ENCODE measurements at regions not wholly inside any gene's neighbourhood (a gene's known extent, or its start where the extent isn't known, plus 50 kb on each side); places are given as distances from the start of the nearest gene placed in this dataset.

DNA sequence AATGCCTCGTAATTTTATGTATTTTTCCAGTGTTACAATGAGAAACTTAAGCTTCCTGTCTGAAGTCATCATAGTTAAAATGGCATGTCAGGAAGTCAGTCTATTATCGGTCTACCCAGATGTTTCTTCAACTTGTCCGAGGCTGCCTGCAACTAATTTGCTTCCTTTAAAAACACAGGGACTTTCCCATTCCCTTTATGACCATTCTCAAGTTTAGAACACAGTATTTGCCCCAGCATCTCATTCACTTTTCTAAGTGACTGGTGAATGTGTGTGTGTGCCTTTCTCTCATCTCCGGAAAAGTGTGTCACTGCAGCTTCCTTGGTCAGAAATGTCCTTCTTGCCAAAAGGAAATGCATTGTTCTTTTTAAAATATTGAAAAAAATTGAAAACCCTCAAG lies 466.6 kb downstream of the RAP2B start:
- no peaks in the 10 kb centered on the region for H3K9me3 ChIP-seq (ENCODE audit: control insufficient read depth, insufficient read depth, low read depth, low read length)
- TF ChIP-seq, protein P1, sequence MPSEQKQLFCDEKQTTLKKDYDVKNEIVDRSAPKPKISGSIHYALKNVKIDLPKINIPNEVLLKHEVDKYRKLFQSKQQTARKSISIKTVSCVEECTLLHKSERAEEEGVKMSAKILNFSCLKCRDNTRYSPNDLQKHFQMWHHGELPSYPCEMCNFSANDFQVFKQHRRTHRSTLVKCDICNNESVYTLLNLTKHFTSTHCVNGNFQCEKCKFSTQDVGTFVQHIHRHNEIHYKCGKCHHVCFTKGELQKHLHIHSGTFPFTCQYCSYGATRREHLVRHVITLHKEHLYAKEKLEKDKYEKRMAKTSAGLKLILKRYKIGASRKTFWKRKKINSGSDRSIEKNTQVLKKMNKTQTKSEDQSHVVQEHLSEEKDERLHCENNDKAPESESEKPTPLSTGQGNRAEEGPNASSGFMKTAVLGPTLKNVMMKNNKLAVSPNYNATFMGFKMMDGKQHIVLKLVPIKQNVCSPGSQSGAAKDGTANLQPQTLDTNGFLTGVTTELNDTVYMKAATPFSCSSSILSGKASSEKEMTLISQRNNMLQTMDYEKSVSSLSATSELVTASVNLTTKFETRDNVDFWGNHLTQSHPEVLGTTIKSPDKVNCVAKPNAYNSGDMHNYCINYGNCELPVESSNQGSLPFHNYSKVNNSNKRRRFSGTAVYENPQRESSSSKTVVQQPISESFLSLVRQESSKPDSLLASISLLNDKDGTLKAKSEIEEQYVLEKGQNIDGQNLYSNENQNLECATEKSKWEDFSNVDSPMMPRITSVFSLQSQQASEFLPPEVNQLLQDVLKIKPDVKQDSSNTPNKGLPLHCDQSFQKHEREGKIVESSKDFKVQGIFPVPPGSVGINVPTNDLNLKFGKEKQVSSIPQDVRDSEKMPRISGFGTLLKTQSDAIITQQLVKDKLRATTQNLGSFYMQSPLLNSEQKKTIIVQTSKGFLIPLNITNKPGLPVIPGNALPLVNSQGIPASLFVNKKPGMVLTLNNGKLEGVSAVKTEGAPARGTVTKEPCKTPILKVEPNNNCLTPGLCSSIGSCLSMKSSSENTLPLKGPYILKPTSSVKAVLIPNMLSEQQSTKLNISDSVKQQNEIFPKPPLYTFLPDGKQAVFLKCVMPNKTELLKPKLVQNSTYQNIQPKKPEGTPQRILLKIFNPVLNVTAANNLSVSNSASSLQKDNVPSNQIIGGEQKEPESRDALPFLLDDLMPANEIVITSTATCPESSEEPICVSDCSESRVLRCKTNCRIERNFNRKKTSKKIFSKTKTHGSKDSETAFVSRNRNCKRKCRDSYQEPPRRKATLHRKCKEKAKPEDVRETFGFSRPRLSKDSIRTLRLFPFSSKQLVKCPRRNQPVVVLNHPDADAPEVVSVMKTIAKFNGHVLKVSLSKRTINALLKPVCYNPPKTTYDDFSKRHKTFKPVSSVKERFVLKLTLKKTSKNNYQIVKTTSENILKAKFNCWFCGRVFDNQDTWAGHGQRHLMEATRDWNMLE (tag by site-specific recombination; conservative IDR thresholded peaks at IDR 0.05; ENCODE audit: low read depth), result no peak
- TF ChIP-seq, protein P2, sequence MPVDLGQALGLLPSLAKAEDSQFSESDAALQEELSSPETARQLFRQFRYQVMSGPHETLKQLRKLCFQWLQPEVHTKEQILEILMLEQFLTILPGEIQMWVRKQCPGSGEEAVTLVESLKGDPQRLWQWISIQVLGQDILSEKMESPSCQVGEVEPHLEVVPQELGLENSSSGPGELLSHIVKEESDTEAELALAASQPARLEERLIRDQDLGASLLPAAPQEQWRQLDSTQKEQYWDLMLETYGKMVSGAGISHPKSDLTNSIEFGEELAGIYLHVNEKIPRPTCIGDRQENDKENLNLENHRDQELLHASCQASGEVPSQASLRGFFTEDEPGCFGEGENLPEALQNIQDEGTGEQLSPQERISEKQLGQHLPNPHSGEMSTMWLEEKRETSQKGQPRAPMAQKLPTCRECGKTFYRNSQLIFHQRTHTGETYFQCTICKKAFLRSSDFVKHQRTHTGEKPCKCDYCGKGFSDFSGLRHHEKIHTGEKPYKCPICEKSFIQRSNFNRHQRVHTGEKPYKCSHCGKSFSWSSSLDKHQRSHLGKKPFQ (tag by site-specific recombination; IDR thresholded peaks at IDR 0.05), result no peak
- TF ChIP-seq YY1 (tag by site-specific recombination; IDR thresholded peaks at IDR 0.05) (no peak), ZNF214 (tag by site-specific recombination; IDR thresholded peaks at IDR 0.05; ENCODE audit: borderline replicate concordance) (no peak), ZNF560 (tag by site-specific recombination; IDR thresholded peaks at IDR 0.05; ENCODE audit: borderline replicate concordance) (no peak), ZNF248 (tag by site-specific recombination; IDR thresholded peaks at IDR 0.05) (no peak), ZNF239 (tag by site-specific recombination; IDR thresholded peaks at IDR 0.05) (no peak), BCL11B (tag by site-specific recombination; IDR thresholded peaks at IDR 0.05; ENCODE audit: low read depth) (no peak), ZFP3 (tag by site-specific recombination; IDR thresholded peaks at IDR 0.05; ENCODE audit: low read depth) (no peak), ZNF596 (tag by site-specific recombination; IDR thresholded peaks at IDR 0.05) (no peak), ZNF521 (tag by site-specific recombination; IDR thresholded peaks at IDR 0.05) (no peak), ZNF585B (tag by site-specific recombination; IDR thresholded peaks at IDR 0.05) (no peak), PRDM1 (tag by site-specific recombination; IDR thresholded peaks at IDR 0.05) (no peak), ZNF76 (tag by site-specific recombination; IDR thresholded peaks at IDR 0.05; ENCODE audit: borderline replicate concordance, low read depth) (no peak), ZNF169 (tag by site-specific recombination; IDR thresholded peaks at IDR 0.05) (no peak)
- TF ChIP-seq, protein P3, sequence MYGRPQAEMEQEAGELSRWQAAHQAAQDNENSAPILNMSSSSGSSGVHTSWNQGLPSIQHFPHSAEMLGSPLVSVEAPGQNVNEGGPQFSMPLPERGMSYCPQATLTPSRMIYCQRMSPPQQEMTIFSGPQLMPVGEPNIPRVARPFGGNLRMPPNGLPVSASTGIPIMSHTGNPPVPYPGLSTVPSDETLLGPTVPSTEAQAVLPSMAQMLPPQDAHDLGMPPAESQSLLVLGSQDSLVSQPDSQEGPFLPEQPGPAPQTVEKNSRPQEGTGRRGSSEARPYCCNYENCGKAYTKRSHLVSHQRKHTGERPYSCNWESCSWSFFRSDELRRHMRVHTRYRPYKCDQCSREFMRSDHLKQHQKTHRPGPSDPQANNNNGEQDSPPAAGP (tag by site-specific recombination; IDR thresholded peaks at IDR 0.05), result no peak
- TF ChIP-seq, protein P4, sequence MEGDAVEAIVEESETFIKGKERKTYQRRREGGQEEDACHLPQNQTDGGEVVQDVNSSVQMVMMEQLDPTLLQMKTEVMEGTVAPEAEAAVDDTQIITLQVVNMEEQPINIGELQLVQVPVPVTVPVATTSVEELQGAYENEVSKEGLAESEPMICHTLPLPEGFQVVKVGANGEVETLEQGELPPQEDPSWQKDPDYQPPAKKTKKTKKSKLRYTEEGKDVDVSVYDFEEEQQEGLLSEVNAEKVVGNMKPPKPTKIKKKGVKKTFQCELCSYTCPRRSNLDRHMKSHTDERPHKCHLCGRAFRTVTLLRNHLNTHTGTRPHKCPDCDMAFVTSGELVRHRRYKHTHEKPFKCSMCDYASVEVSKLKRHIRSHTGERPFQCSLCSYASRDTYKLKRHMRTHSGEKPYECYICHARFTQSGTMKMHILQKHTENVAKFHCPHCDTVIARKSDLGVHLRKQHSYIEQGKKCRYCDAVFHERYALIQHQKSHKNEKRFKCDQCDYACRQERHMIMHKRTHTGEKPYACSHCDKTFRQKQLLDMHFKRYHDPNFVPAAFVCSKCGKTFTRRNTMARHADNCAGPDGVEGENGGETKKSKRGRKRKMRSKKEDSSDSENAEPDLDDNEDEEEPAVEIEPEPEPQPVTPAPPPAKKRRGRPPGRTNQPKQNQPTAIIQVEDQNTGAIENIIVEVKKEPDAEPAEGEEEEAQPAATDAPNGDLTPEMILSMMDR (tag by site-specific recombination; IDR thresholded peaks at IDR 0.05), result no peak
- TF ChIP-seq, protein P5, sequence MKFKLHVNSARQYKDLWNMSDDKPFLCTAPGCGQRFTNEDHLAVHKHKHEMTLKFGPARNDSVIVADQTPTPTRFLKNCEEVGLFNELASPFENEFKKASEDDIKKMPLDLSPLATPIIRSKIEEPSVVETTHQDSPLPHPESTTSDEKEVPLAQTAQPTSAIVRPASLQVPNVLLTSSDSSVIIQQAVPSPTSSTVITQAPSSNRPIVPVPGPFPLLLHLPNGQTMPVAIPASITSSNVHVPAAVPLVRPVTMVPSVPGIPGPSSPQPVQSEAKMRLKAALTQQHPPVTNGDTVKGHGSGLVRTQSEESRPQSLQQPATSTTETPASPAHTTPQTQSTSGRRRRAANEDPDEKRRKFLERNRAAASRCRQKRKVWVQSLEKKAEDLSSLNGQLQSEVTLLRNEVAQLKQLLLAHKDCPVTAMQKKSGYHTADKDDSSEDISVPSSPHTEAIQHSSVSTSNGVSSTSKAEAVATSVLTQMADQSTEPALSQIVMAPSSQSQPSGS (tag by site-specific recombination; IDR thresholded peaks at IDR 0.05; ENCODE audit: low read depth), result no peak

More for the DNA sequence above, 466.6 kb downstream of the RAP2B start:
- Histone ChIP-seq H3K4me3 (ENCODE audit: low read depth, low read length) (no peak overlapping the region), H3K4me1 (ENCODE audit: control insufficient read depth, insufficient read depth, low read length) (no peaks in the 10 kb centered on the region), H3K27ac (ENCODE audit: extremely low read depth, low read depth, low read length) (no peak overlapping the region), H3K36me3 (ENCODE audit: control insufficient read depth in 2 of 2, insufficient read depth in 1 of 2, low read length in 2 of 2) (no peaks in the 10 kb centered on the region)
- ChIA-PET POLR2A (no interaction called here), CTCF (no interaction called here)

Data from HEK293 (cell line).